HG03469 (cell line): ENCODE measurements at regions not wholly inside any gene's neighbourhood (a gene's known extent, or its start where the extent isn't known, plus 50 kb on each side); places are given as distances from the start of the nearest gene placed in this dataset.
"Not testable (repeated sequence)": the region's sequence is repeated elsewhere in the genome, so short reads cannot be mapped to it uniquely, and the experiment has no call there.

Experiments used
- ATAC-seq: cut with Tn5 transposase; IDR thresholded peaks from one replicate; pipeline ENCODE4 v1.9.1; 2021; ENCODE audit warnings: mild to moderate bottlenecking, moderate library complexity, moderate number of reproducible peaks; ENCODE audit not compliant: unreplicated experiment

- no peak for ATAC-seq
Observed at GRCh38 chr3:152619691-152620090, 215.2 kb upstream of the P2RY1 start.

- no peak for ATAC-seq
Observed at GRCh38 chr3:152620395-152620794, 214.5 kb upstream of the P2RY1 start.

GRCh38 chr3:152621006-152621868 is 213.7 kb upstream of the P2RY1 start:
- no peak for ATAC-seq

- no peak for ATAC-seq
Observed at GRCh38 chr3:152621967-152622810, 212.7 kb upstream of the P2RY1 start.

- no peak for ATAC-seq
Observed at GRCh38 chr3:152622811-152623167, 212.1 kb upstream of the P2RY1 start.

GRCh38 chr3:152623286-152623911 is 211.5 kb upstream of the P2RY1 start:
- ATAC-seq: no peak

GRCh38 chr3:152626226-152626625 is 208.7 kb upstream of the P2RY1 start:
- ATAC-seq: no peak

- ATAC-seq: no peak
Observed at GRCh38 chr3:152628496-152628895, 206.4 kb upstream of the P2RY1 start.

- ATAC-seq: no peak
Observed at GRCh38 chr3:152629363-152630122, 205.4 kb upstream of the P2RY1 start.

- ATAC-seq: no peak
Observed at GRCh38 chr3:152635389-152635788, 199.5 kb upstream of the P2RY1 start.

- no peak for ATAC-seq
Observed at GRCh38 chr3:152636651-152637050, 198.3 kb upstream of the P2RY1 start.

GRCh38 chr3:152638214-152638613 is 196.7 kb upstream of the P2RY1 start:
- no peak for ATAC-seq

- no peak for ATAC-seq
Observed at GRCh38 chr3:152638707-152639450, 196.1 kb upstream of the P2RY1 start.

- ATAC-seq: no peak
Observed at GRCh38 chr3:152641198-152641597, 193.7 kb upstream of the P2RY1 start.

GRCh38 chr3:152642658-152643057 is 192.3 kb upstream of the P2RY1 start:
- ATAC-seq: no peak

GRCh38 chr3:152644478-152644877 is 190.5 kb upstream of the P2RY1 start:
- no peak for ATAC-seq

- no peak for ATAC-seq
Observed at GRCh38 chr3:152646004-152646403, 188.9 kb upstream of the P2RY1 start.

- no peak for ATAC-seq
Observed at GRCh38 chr3:152650177-152650576, 184.8 kb upstream of the P2RY1 start.

- ATAC-seq: not testable (repeated sequence)
Observed at GRCh38 chr3:152650923-152651322, 184.0 kb upstream of the P2RY1 start.
